PC-9 (cell line): ENCODE measurements at regions not wholly inside any gene's neighbourhood (a gene's known extent, or its start where the extent isn't known, plus 50 kb on each side); places are given as distances from the start of the nearest gene placed in this dataset.

ENCODE experiments used
- BruUV-seq: library from RNA; stranded (reverse); fragments of 400-500 nt; replicated peaks from 2 replicates; lab custom pipeline; 2021; lab: Mats Ljungman, UMichigan
- CTCF ChIA-PET: fragments of 300-600 bp; sonication (Branson Sonifier 250); formaldehyde crosslinking; loops from one replicate; lab custom pipeline; 2022; ENCODE audit warnings: antibody characterized with exemption; lab: Charles Lee
- POLR2A ChIA-PET: fragments of 300-600 bp; sonication (Branson Sonifier 250); formaldehyde crosslinking; loops from one replicate; lab custom pipeline; 2022; ENCODE audit warnings: antibody characterized with exemption; ENCODE audit not compliant: unreplicated experiment; lab: Charles Lee
- DNase-seq, 2 experiments: peaks; one replicate each; pipeline versions ENCODE4 v3.0.0 to v3.0.0-alpha.2; 2015 to 2022; ENCODE audit warnings: mixed read lengths in 1 of 2
- H2AFZ ChIP-seq: fragments of 200-600 bp; sonication (generic); 2 replicates; pipeline ENCODE4 v1.8.1; 2017; ENCODE audit warnings: antibody characterized with exemption
- H3F3A ChIP-seq: fragments of 200-600 bp; sonication (generic); 2 replicates; pipeline ENCODE4 v1.8.1; 2017; ENCODE audit warnings: antibody characterized with exemption, mild to moderate bottlenecking, low read depth; ENCODE audit not compliant: insufficient read depth
- H3K27ac ChIP-seq: fragments of 200-600 bp; sonication (generic); 2 replicates; pipeline ENCODE4 v1.6.1; 2016; ENCODE audit warnings: mixed run types
- H3K27me3 ChIP-seq: fragments of 200-600 bp; sonication (generic); 2 replicates; pipeline ENCODE4 v1.6.1; 2016; ENCODE audit warnings: low read depth, mixed run types; ENCODE audit not compliant: insufficient read depth
- H3K36me3 ChIP-seq: fragments of 200-600 bp; sonication (generic); 2 replicates; pipeline ENCODE4 v1.6.1; 2016; ENCODE audit warnings: low read depth, mixed run types
- H3K4me1 ChIP-seq: fragments of 200-600 bp; sonication (generic); replicated peaks from 2 replicates; pipeline ENCODE4 v1.6.1; 2016; ENCODE audit warnings: mixed run types; ENCODE audit not compliant: insufficient read depth
- H3K4me2 ChIP-seq: fragments of 200-600 bp; sonication (generic); 2 replicates; pipeline ENCODE4 v1.6.1; 2017; ENCODE audit warnings: mixed run types
- H3K4me3 ChIP-seq: fragments of 200-600 bp; sonication (generic); 2 replicates; pipeline ENCODE4 v1.6.1; 2016; ENCODE audit warnings: mixed run types
- H3K79me2 ChIP-seq: fragments of 200-600 bp; sonication (generic); 2 replicates; pipeline ENCODE4 v1.6.1; 2017; ENCODE audit warnings: low read depth, mixed run types
- H3K9me2 ChIP-seq: fragments of 200-600 bp; sonication (generic); 2 replicates; pipeline ENCODE4 v1.8.1; 2017; ENCODE audit warnings: mild to moderate bottlenecking; ENCODE audit not compliant: insufficient read depth
- H3K9me3 ChIP-seq: fragments of 200-600 bp; sonication (generic); 2 replicates; pipeline ENCODE4 v1.8.1; 2016; ENCODE audit warnings: low read depth; ENCODE audit not compliant: insufficient read depth
- H4K20me1 ChIP-seq: fragments of 200-600 bp; sonication (generic); 2 replicates; pipeline ENCODE4 v1.8.1; 2017; ENCODE audit not compliant: insufficient read depth
- EZH2 ChIP-seq: fragments of 200-600 bp; sonication (generic); IDR thresholded peaks from 2 replicates; pipeline ENCODE4 v1.8.0; 2017; ENCODE audit warnings: antibody characterized with exemption, low read depth
- intact Hi-C: fragments of 100-400 bp; cut with micrococcal nuclease; formaldehyde crosslinking; loops from one replicate; pipeline ENCODE4 v1.10.0; 2022; ENCODE audit not compliant: unreplicated experiment
- TF ChIP-seq, protein P1 (sequence below): fragments of 200-600 bp; sonication (generic); conservative IDR thresholded peaks from 2 replicates; pipeline ENCODE4 v1.6.1; 2017; ENCODE audit warnings: mixed run types, antibody characterized with exemption, mild to moderate bottlenecking, moderate library complexity

DNA sequence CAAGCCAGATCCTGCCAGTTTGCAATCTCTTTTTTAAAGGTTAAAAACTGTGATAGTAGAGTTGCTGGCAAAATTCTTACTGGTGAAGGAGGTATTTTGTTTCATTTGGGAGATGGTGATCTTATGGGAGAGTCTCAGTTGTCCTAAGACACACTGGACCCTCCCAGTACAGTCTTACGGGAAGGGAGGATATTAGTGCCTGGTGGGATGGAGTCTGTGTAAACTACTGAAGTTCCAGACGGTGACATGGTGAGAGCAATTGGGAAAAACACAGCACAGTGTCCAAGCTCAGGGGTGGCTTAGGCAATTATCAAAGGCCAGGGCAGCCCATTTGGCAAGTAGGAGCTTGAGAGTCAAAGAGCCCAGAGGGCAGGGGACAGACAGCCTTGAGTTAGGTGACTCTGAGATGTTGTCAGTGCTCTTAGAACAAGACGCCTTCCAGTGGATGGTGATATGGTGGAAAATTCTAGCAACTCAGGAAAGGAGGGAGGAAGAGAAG is 143.7 kb upstream of the CCDC68 start:
- ChIA-PET POLR2A (no interaction called here), CTCF (no interaction called here)
- Histone ChIP-seq H3K9me3 (no peaks in the 10 kb centered on the region; the same call in 1 of the 2 replicates), H3K9me2 (no peaks in the 10 kb centered on the region), H3K36me3 (no peaks in the 10 kb centered on the region), H3F3A (peaks cover 13% of the 10 kb centered on the region; the same call in 1 of the 2 replicates), H3K4me1 (peaks cover 26% of the 10 kb centered on the region), H4K20me1 (no peaks in the 10 kb centered on the region), H3K27me3 (no peaks in the 10 kb centered on the region), H3K4me2 (no peak overlapping the region), H3K27ac (no peak overlapping the region), H2AFZ (no peak overlapping the region), H3K4me3 (no peak overlapping the region), H3K79me2 (no peaks in the 10 kb centered on the region)
- BruUV-seq: no TSS peak
- intact Hi-C loops: loop anchor here (5.0 kb wide), 1 partner anchor 71 kb away; no protein-coding TSS in a partner anchor
- no peak for DNase-seq
- no peak for TF ChIP-seq EZH2
- TF ChIP-seq, protein P1, sequence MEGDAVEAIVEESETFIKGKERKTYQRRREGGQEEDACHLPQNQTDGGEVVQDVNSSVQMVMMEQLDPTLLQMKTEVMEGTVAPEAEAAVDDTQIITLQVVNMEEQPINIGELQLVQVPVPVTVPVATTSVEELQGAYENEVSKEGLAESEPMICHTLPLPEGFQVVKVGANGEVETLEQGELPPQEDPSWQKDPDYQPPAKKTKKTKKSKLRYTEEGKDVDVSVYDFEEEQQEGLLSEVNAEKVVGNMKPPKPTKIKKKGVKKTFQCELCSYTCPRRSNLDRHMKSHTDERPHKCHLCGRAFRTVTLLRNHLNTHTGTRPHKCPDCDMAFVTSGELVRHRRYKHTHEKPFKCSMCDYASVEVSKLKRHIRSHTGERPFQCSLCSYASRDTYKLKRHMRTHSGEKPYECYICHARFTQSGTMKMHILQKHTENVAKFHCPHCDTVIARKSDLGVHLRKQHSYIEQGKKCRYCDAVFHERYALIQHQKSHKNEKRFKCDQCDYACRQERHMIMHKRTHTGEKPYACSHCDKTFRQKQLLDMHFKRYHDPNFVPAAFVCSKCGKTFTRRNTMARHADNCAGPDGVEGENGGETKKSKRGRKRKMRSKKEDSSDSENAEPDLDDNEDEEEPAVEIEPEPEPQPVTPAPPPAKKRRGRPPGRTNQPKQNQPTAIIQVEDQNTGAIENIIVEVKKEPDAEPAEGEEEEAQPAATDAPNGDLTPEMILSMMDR: no peak

DNA sequence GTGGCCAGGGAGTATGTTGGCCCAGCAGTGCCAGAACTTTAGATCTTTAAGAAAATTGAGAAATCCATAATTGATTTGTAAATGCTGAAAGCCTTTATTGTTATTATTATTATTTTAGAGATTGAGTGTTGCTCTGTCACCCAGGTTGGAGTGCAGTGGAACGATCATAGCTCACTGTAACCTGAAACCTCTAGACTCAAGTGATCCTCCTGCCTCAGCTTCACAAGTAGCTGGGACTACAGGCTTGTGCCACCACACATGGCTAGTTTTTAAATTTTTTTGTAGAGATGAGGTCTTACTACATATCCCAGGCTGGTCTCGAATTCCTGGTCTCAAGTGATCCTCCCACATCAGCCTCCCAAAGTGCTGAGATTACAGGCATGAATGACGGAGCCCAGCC is 143.2 kb upstream of the CCDC68 start:
- no peak overlapping the region for H3K4me2 ChIP-seq
- CTCF ChIA-PET: no interaction called here
- no peaks in the 10 kb centered on the region for H3K36me3 ChIP-seq
- peaks cover 26% of the 10 kb centered on the region for H3K4me1 ChIP-seq
- POLR2A ChIA-PET: no interaction called here
- DNase-seq: no peak
- no peaks in the 10 kb centered on the region for H3K27me3 ChIP-seq
- H3K27ac ChIP-seq: no peak overlapping the region
- H3K79me2 ChIP-seq: no peaks in the 10 kb centered on the region
- H3F3A ChIP-seq: peaks cover 13% of the 10 kb centered on the region; the same call in 1 of the 2 replicates
- intact Hi-C loops: loop anchor here (5.0 kb wide), 1 partner anchor 70 kb away; no protein-coding TSS in a partner anchor
- H2AFZ ChIP-seq: no peak overlapping the region
- TF ChIP-seq, protein P1: no peak
- TF ChIP-seq EZH2: no peak
- no peaks in the 10 kb centered on the region for H3K9me2 ChIP-seq
- BruUV-seq: no TSS peak
- H3K4me3 ChIP-seq: no peak overlapping the region
- no peaks in the 10 kb centered on the region for H4K20me1 ChIP-seq
- H3K9me3 ChIP-seq: no peaks in the 10 kb centered on the region; the same call in 1 of the 2 replicates

DNA sequence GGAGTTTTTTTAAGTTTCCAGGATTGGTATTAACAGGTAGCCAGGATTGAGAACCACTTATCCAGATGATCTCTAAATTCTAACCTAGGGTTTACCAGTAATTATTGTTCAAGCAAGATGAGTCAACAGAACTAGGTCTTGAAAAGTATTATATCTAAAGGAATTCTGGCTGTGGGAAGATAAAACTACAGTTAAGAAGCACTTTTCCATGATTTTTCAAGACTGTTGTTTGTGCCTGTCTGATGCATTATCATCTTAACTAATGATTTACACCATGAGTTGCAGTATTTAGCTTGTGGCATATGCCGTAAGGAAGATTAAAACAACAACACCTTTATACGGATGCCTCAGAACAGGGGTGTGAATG is 142.2 kb upstream of the CCDC68 start:
- peak overlapping the region; percentile 54; the same call in 1 of the 2 replicates for H3K4me2 ChIP-seq
- no peak overlapping the region for H2AFZ ChIP-seq
- H3K9me2 ChIP-seq: no peaks in the 10 kb centered on the region
- no peak overlapping the region for H3K4me3 ChIP-seq
- ChIA-PET POLR2A (interaction anchor here (0.6 kb wide), 1 partner anchor 324 kb away, joined by 3 read pairs; no protein-coding TSS in a partner anchor), CTCF (interaction anchor here (0.7 kb wide), 1 partner anchor 309 kb away, joined by 3 read pairs; no protein-coding TSS in a partner anchor)
- H3F3A ChIP-seq: peaks cover 13% of the 10 kb centered on the region; the same call in 1 of the 2 replicates
- H3K4me1 ChIP-seq: peaks cover 31% of the 10 kb centered on the region
- TF ChIP-seq, protein P1: no peak
- H3K27ac ChIP-seq: peak overlapping the region; percentile 52
- BruUV-seq: no TSS peak
- no peak for DNase-seq
- H4K20me1 ChIP-seq: no peaks in the 10 kb centered on the region
- intact Hi-C loops: loop anchor here (5.0 kb wide), 1 partner anchor 69 kb away; no protein-coding TSS in a partner anchor
- H3K36me3 ChIP-seq: no peaks in the 10 kb centered on the region
- H3K9me3 ChIP-seq: no peaks in the 10 kb centered on the region; the same call in 1 of the 2 replicates
- H3K27me3 ChIP-seq: no peaks in the 10 kb centered on the region
- no peaks in the 10 kb centered on the region for H3K79me2 ChIP-seq
